Loucy (cell line): ENCODE measurements at regions not wholly inside any gene's neighbourhood (a gene's known extent, or its start where the extent isn't known, plus 50 kb on each side); places are given as distances from the start of the nearest gene placed in this dataset.

Experiments used
- H2AFZ ChIP-seq: fragments of 200-600 bp; sonication (generic); 2 replicates; pipeline ENCODE4 v1.6.0; 2016; ENCODE audit warnings: antibody characterized with exemption, mild to moderate bottlenecking, low read length, moderate library complexity
- H3F3A ChIP-seq: fragments of 200-600 bp; 2 replicates; pipeline ENCODE4 v1.6.0; 2016; ENCODE audit warnings: antibody characterized with exemption, low read depth, mild to moderate bottlenecking
- H3K27me3 ChIP-seq: fragments of 200-600 bp; sonication (generic); 2 replicates; pipeline ENCODE4 v1.6.1; 2014; ENCODE audit warnings: low read length, mild to moderate bottlenecking; ENCODE audit not compliant: insufficient read depth, poor library complexity, severe bottlenecking
- H3K36me3 ChIP-seq: fragments of 200-600 bp; sonication (generic); 2 replicates; pipeline ENCODE4 v1.6.1; 2016; ENCODE audit warnings: low read length; ENCODE audit not compliant: insufficient read depth
- H3K4me1 ChIP-seq: fragments of 200-600 bp; sonication (generic); 2 replicates; pipeline ENCODE4 v1.5.1; 2014; ENCODE audit warnings: low read length, mild to moderate bottlenecking; ENCODE audit not compliant: insufficient read depth, poor library complexity, severe bottlenecking
- H3K4me2 ChIP-seq: fragments of 200-600 bp; sonication (generic); 2 replicates; pipeline ENCODE4 v1.6.0; 2014; ENCODE audit warnings: antibody characterized with exemption, low read length, low read depth, mild to moderate bottlenecking; ENCODE audit not compliant: poor library complexity, severe bottlenecking
- H3K4me3 ChIP-seq: fragments of 200-600 bp; sonication (generic); 2 replicates; pipeline ENCODE4 v1.5.1; 2014; ENCODE audit warnings: low read length, mild to moderate bottlenecking, mixed read lengths; ENCODE audit not compliant: poor library complexity, severe bottlenecking
- H3K79me2 ChIP-seq: fragments of 200-600 bp; sonication (generic); 2 replicates; pipeline ENCODE4 v1.6.1; 2014; ENCODE audit warnings: low read length; ENCODE audit not compliant: insufficient read depth
- H3K9ac ChIP-seq: fragments of 200-600 bp; sonication (generic); 2 replicates; pipeline ENCODE4 v1.6.0; 2014; ENCODE audit warnings: mild to moderate bottlenecking, low read depth, low read length, moderate library complexity; ENCODE audit not compliant: poor library complexity, severe bottlenecking
- H3K9me2 ChIP-seq: fragments of 200-600 bp; sonication (generic); replicated peaks from 2 replicates; pipeline ENCODE4 v1.6.1; 2016; ENCODE audit warnings: low read depth, low read length, mixed read lengths
- H3K9me3 ChIP-seq: fragments of 200-600 bp; sonication (generic); 2 replicates; pipeline ENCODE4 v1.6.1; 2014; ENCODE audit warnings: mild to moderate bottlenecking, antibody characterized with exemption, low read length, low read depth; ENCODE audit not compliant: insufficient read depth
- H4K20me1 ChIP-seq: fragments of 200-600 bp; sonication (generic); 2 replicates; pipeline ENCODE4 v1.6.0; 2014; ENCODE audit warnings: antibody characterized with exemption, low read length, mild to moderate bottlenecking; ENCODE audit not compliant: insufficient read depth, poor library complexity, severe bottlenecking
- EZH2phosphoT487 ChIP-seq: fragments of 200-600 bp; IDR thresholded peaks from 2 replicates; pipeline ENCODE4 v1.6.1; 2018; ENCODE audit warnings: antibody characterized with exemption, mild to moderate bottlenecking, moderate library complexity, borderline replicate concordance
- TF ChIP-seq, protein P1 (sequence below): fragments of 200-600 bp; sonication (generic); conservative IDR thresholded peaks from 2 replicates; pipeline ENCODE4 v1.5.1; 2014; ENCODE audit warnings: mild to moderate bottlenecking, antibody characterized with exemption, low read length

DNA sequence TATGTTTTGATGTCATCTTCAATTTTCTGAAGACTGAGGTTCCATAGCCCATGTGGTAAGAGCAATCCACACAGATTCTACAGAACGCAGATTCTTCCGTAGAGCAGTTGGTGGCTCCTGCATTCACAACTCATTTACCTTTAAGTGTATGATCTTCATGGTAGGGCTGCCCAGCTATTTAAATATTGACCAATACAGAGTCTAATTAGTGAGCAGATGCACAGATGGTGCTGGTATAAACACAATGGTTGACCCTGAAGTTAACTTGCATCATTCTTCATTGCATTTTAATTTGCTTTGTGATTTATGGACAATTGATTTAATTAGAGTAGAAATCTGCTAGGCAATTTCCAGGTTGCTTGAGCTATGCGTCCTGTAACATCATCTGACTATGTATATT lies 269.2 kb downstream of the SQOR start:
- H3K27me3 ChIP-seq: no peaks in the 10 kb centered on the region
- H4K20me1 ChIP-seq: no peaks in the 10 kb centered on the region
- no peaks in the 10 kb centered on the region for H3F3A ChIP-seq
- H3K4me2 ChIP-seq: no peak overlapping the region
- no peaks in the 10 kb centered on the region for H3K4me1 ChIP-seq
- no peaks in the 10 kb centered on the region for H3K9me3 ChIP-seq
- TF ChIP-seq EZH2phosphoT487: no peak
- H2AFZ ChIP-seq: no peak overlapping the region
- no peaks in the 10 kb centered on the region for H3K9me2 ChIP-seq
- no peaks in the 10 kb centered on the region for H3K79me2 ChIP-seq
- no peak overlapping the region for H3K4me3 ChIP-seq
- H3K36me3 ChIP-seq: no peaks in the 10 kb centered on the region
- no peak overlapping the region for H3K9ac ChIP-seq

- Histone ChIP-seq H3K4me1 (no peaks in the 10 kb centered on the region), H3K27me3 (no peaks in the 10 kb centered on the region), H4K20me1 (no peaks in the 10 kb centered on the region), H3K4me2 (no peak overlapping the region), H3K9me2 (no peaks in the 10 kb centered on the region), H3K9me3 (no peaks in the 10 kb centered on the region), H3K9ac (no peak overlapping the region), H2AFZ (no peak overlapping the region), H3K4me3 (no peak overlapping the region), H3K36me3 (no peaks in the 10 kb centered on the region), H3K79me2 (no peaks in the 10 kb centered on the region), H3F3A (no peaks in the 10 kb centered on the region)
- TF ChIP-seq, protein P1, sequence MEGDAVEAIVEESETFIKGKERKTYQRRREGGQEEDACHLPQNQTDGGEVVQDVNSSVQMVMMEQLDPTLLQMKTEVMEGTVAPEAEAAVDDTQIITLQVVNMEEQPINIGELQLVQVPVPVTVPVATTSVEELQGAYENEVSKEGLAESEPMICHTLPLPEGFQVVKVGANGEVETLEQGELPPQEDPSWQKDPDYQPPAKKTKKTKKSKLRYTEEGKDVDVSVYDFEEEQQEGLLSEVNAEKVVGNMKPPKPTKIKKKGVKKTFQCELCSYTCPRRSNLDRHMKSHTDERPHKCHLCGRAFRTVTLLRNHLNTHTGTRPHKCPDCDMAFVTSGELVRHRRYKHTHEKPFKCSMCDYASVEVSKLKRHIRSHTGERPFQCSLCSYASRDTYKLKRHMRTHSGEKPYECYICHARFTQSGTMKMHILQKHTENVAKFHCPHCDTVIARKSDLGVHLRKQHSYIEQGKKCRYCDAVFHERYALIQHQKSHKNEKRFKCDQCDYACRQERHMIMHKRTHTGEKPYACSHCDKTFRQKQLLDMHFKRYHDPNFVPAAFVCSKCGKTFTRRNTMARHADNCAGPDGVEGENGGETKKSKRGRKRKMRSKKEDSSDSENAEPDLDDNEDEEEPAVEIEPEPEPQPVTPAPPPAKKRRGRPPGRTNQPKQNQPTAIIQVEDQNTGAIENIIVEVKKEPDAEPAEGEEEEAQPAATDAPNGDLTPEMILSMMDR: no peak
- TF ChIP-seq EZH2phosphoT487: no peak
Observed at GRCh38 chr15:45906230-45906629, 271.4 kb downstream of the SQOR start.

DNA sequence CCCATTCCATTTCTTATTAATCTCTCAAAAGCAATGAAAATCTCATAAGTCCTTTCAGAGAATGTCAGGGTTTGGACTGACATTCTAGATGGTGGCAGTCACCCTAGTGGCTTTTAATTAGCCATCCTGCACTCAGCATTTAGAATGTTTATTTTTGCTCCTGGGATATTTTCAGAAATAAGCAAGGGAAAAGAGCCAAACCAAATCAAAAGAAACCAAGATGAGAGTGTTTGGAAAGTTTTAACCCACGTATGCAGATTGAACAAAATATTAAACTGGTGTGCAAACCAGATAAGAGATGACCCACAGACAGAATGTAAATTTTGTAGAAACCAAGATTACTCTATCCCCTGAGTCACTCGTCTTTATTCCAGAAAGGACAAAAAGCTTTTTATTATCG lies 275.8 kb downstream of the SQOR start:
- no peak overlapping the region for H3K9ac ChIP-seq
- H4K20me1 ChIP-seq: no peaks in the 10 kb centered on the region
- H3K9me3 ChIP-seq: no peaks in the 10 kb centered on the region
- no peaks in the 10 kb centered on the region for H3K4me1 ChIP-seq
- no peaks in the 10 kb centered on the region for H3K9me2 ChIP-seq
- H3K27me3 ChIP-seq: no peaks in the 10 kb centered on the region
- TF ChIP-seq, protein P1: no peak
- no peak for TF ChIP-seq EZH2phosphoT487
- no peaks in the 10 kb centered on the region for H3K79me2 ChIP-seq
- no peak overlapping the region for H3K4me2 ChIP-seq
- no peaks in the 10 kb centered on the region for H3K36me3 ChIP-seq
- no peak overlapping the region for H3K4me3 ChIP-seq
- H3F3A ChIP-seq: no peaks in the 10 kb centered on the region
- H2AFZ ChIP-seq: no peak overlapping the region

GRCh38 chr15:45913451-45913850 lies 278.6 kb downstream of the SQOR start:
- H4K20me1 ChIP-seq: no peaks in the 10 kb centered on the region
- H3K9me2 ChIP-seq: no peaks in the 10 kb centered on the region
- H3K36me3 ChIP-seq: no peaks in the 10 kb centered on the region
- H3K27me3 ChIP-seq: no peaks in the 10 kb centered on the region
- no peaks in the 10 kb centered on the region for H3K79me2 ChIP-seq
- no peaks in the 10 kb centered on the region for H3K9me3 ChIP-seq
- no peaks in the 10 kb centered on the region for H3F3A ChIP-seq
- no peak overlapping the region for H3K9ac ChIP-seq
- no peaks in the 10 kb centered on the region for H3K4me1 ChIP-seq
- H3K4me3 ChIP-seq: no peak overlapping the region
- no peak overlapping the region for H2AFZ ChIP-seq
- no peak overlapping the region for H3K4me2 ChIP-seq
- TF ChIP-seq, protein P1: no peak
- TF ChIP-seq EZH2phosphoT487: no peak
